ENCODE measurements at regions not wholly inside any gene's neighbourhood (a gene's known extent, or its start where the extent isn't known, plus 50 kb on each side); places are given as distances from the start of the nearest gene placed in this dataset.

DNA sequence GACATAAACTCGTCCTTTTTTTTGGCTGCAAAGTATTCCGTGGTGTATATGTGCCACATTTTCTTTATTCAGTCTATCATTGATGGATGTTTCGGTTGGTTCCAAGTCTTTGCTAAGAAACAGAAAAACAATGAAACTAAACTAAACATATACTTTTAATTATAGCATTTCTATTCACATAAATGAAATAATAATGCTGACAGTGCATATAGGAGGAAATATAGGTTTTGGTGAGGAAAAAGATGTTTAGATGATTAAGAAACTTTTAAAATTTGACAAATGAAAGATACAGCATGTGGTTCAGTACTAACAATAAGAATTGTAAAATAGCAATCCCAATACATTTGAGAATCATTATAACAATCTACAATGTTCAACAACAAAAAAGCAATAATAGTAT, 1094.5 kb upstream of the CDH6 start:
- no peak for TF ChIP-seq EP300 (IDR thresholded peaks at IDR 0.05; ENCODE audit: borderline replicate concordance)
- TF ChIP-seq, protein P1, sequence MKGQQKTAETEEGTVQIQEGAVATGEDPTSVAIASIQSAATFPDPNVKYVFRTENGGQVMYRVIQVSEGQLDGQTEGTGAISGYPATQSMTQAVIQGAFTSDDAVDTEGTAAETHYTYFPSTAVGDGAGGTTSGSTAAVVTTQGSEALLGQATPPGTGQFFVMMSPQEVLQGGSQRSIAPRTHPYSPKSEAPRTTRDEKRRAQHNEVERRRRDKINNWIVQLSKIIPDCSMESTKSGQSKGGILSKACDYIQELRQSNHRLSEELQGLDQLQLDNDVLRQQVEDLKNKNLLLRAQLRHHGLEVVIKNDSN (IDR thresholded peaks at IDR 0.05) = no peak
- TF ChIP-seq, protein P2, sequence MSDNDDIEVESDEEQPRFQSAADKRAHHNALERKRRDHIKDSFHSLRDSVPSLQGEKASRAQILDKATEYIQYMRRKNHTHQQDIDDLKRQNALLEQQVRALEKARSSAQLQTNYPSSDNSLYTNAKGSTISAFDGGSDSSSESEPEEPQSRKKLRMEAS (IDR thresholded peaks at IDR 0.05) = no peak
- TF ChIP-seq NFIC (IDR thresholded peaks at IDR 0.05) = no peak
- TF ChIP-seq CEBPB (IDR thresholded peaks at IDR 0.05) = no peak
- no peak for TF ChIP-seq RAD21 (IDR thresholded peaks at IDR 0.05; ENCODE audit: low read depth)
- TF ChIP-seq ZBTB7A (IDR thresholded peaks at IDR 0.05; ENCODE audit: low read depth) = no peak
- TF ChIP-seq CREB1 (IDR thresholded peaks at IDR 0.05; ENCODE audit: low read depth) = no peak
- no peak for TF ChIP-seq EGR1 (IDR thresholded peaks at IDR 0.05)
- no peak for TF ChIP-seq FOXM1 (IDR thresholded peaks at IDR 0.05; ENCODE audit: borderline replicate concordance, low read depth)
- TF ChIP-seq, protein P3, sequence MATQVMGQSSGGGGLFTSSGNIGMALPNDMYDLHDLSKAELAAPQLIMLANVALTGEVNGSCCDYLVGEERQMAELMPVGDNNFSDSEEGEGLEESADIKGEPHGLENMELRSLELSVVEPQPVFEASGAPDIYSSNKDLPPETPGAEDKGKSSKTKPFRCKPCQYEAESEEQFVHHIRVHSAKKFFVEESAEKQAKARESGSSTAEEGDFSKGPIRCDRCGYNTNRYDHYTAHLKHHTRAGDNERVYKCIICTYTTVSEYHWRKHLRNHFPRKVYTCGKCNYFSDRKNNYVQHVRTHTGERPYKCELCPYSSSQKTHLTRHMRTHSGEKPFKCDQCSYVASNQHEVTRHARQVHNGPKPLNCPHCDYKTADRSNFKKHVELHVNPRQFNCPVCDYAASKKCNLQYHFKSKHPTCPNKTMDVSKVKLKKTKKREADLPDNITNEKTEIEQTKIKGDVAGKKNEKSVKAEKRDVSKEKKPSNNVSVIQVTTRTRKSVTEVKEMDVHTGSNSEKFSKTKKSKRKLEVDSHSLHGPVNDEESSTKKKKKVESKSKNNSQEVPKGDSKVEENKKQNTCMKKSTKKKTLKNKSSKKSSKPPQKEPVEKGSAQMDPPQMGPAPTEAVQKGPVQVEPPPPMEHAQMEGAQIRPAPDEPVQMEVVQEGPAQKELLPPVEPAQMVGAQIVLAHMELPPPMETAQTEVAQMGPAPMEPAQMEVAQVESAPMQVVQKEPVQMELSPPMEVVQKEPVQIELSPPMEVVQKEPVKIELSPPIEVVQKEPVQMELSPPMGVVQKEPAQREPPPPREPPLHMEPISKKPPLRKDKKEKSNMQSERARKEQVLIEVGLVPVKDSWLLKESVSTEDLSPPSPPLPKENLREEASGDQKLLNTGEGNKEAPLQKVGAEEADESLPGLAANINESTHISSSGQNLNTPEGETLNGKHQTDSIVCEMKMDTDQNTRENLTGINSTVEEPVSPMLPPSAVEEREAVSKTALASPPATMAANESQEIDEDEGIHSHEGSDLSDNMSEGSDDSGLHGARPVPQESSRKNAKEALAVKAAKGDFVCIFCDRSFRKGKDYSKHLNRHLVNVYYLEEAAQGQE (IDR thresholded peaks at IDR 0.05; ENCODE audit: low read depth) = no peak

DNA sequence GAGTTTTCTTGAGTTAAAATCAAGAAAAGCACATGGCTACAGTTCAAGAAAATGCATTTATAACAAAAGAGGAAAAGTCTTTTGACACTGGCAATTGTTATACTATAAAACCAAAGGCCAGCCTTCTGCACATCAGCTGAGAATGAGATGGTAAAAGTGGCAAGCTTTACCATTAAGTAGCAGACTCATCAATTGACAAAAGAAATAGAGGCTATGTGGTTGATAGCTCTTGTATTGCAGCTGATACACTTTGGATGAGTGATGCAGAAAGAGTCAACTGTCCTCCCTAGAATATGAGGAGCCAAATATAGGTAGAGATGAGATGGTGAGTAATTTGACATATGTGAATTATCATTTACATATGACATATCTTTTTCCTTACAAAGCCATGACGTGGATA, 1100.9 kb upstream of the CDH6 start:
- no peak for TF ChIP-seq RAD21 (IDR thresholded peaks at IDR 0.05; ENCODE audit: low read depth)
- TF ChIP-seq CEBPB (IDR thresholded peaks at IDR 0.05) = no peak
- TF ChIP-seq FOXM1 (IDR thresholded peaks at IDR 0.05; ENCODE audit: borderline replicate concordance, low read depth) = no peak
- TF ChIP-seq NFIC (IDR thresholded peaks at IDR 0.05) = no peak
- no peak for TF ChIP-seq YY1 (IDR thresholded peaks at IDR 0.05; ENCODE audit: low read depth)
- TF ChIP-seq, protein P3 (IDR thresholded peaks at IDR 0.05; ENCODE audit: low read depth) = no peak
- no peak for TF ChIP-seq EGR1 (IDR thresholded peaks at IDR 0.05)
- TF ChIP-seq EP300 (IDR thresholded peaks at IDR 0.05; ENCODE audit: borderline replicate concordance) = no peak
- no peak for TF ChIP-seq ZBTB7A (IDR thresholded peaks at IDR 0.05; ENCODE audit: low read depth)
- TF ChIP-seq TCF12 (IDR thresholded peaks at IDR 0.05; ENCODE audit: low read depth) = no peak
- TF ChIP-seq CREB1 (IDR thresholded peaks at IDR 0.05; ENCODE audit: low read depth) = no peak
- TF ChIP-seq, protein P1 (IDR thresholded peaks at IDR 0.05) = no peak

DNA sequence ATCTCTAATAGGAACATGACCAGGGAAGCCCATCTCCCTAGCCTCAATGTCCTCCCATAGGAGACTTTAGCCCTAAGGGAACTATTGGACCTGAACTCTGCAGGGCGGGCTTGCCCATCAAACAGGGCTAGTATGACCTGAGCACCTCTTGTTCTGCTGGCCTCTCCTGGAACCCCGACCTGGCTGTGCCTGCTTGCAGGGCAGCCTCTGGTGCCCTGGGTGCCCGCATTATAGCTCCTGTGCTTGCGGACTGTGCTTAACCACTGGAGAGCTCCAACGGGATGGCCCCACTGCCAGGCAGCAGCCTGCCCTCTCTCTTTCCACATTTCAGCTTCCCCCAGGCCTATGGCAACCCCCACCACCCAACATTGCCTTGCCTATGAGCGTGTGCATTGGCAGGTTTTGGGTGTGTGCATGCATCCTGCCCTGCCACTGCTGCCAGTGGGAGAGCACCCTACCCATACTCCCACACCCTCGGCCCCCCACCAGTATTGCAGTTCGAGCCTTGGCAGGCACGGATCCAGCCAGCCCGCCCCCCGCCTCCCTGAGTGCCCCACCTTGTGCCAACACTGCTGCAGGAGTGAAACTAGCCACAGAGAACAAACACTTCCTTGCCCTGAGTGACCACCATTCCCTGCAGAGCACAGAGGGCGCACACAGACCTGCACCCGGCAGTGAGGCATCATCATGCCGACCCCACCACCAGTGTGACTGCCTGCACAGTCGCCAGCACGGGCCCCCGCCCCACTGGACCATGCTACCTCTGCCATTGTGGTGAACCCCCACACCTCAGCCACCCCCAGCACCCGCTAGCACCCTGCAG, 1123.8 kb upstream of the CDH6 start:
- TF ChIP-seq CREB1 (IDR thresholded peaks at IDR 0.05; ENCODE audit: low read depth) = no peak
- TF ChIP-seq FOXM1 (IDR thresholded peaks at IDR 0.05; ENCODE audit: borderline replicate concordance, low read depth) = no peak
- TF ChIP-seq, protein P3 (IDR thresholded peaks at IDR 0.05; ENCODE audit: low read depth) = no peak
- no peak for TF ChIP-seq NFIC (IDR thresholded peaks at IDR 0.05)
- no peak for TF ChIP-seq EGR1 (IDR thresholded peaks at IDR 0.05)
- no peak for TF ChIP-seq CEBPB (IDR thresholded peaks at IDR 0.05)
- TF ChIP-seq, protein P1 (IDR thresholded peaks at IDR 0.05) = no peak
- TF ChIP-seq, protein P2 (IDR thresholded peaks at IDR 0.05) = no peak
- TF ChIP-seq TCF12 (IDR thresholded peaks at IDR 0.05; ENCODE audit: low read depth) = no peak
- TF ChIP-seq TAF1 (IDR thresholded peaks at IDR 0.05; ENCODE audit: low read depth) = no peak
- TF ChIP-seq YY1 (IDR thresholded peaks at IDR 0.05; ENCODE audit: low read depth) = no peak
- no peak for TF ChIP-seq TEAD4 (IDR thresholded peaks at IDR 0.05)
- TF ChIP-seq RAD21 (IDR thresholded peaks at IDR 0.05; ENCODE audit: low read depth) = no peak
- no peak for TF ChIP-seq ZBTB7A (IDR thresholded peaks at IDR 0.05; ENCODE audit: low read depth)
- no peak for TF ChIP-seq EP300 (IDR thresholded peaks at IDR 0.05; ENCODE audit: borderline replicate concordance)

All from Ishikawa (cell line).